T-helper 2 cell treated with Interferon-gamma antibody and Interleukin-4, amounts not matched to agents 5 μg/mL and 100 μg/mL, for 36 hours (primary cell): ENCODE measurements at regions not wholly inside any gene's neighbourhood (a gene's known extent, or its start where the extent isn't known, plus 50 kb on each side); places are given as distances from the start of the nearest gene placed in this dataset.

ENCODE experiments used
- DNase-seq: peaks from one replicate; pipeline ENCODE4 v3.0.0; 2021; ENCODE audit warnings: low spot score
- H3K27ac Mint-ChIP-seq: one replicate; pipeline ENCODE4 v1.8.0; 2021; ENCODE audit warnings: mild to moderate bottlenecking, mixed read lengths
- H3K27me3 Mint-ChIP-seq: one replicate; pipeline ENCODE4 v1.8.0; 2021; ENCODE audit warnings: low read depth, mixed read lengths
- H3K36me3 Mint-ChIP-seq: one replicate; pipeline ENCODE4 v1.8.0; 2021; ENCODE audit warnings: low read depth, mixed read lengths
- H3K4me1 Mint-ChIP-seq: one replicate; pipeline ENCODE4 v1.8.0; 2021; ENCODE audit warnings: low read depth, mixed read lengths
- H3K4me3 Mint-ChIP-seq: one replicate; pipeline ENCODE4 v1.8.0; 2022; ENCODE audit warnings: mild to moderate bottlenecking, moderate library complexity, mixed read lengths
- H3K9me3 Mint-ChIP-seq: one replicate; pipeline ENCODE4 v1.8.0; 2021; ENCODE audit warnings: mixed read lengths

DNA sequence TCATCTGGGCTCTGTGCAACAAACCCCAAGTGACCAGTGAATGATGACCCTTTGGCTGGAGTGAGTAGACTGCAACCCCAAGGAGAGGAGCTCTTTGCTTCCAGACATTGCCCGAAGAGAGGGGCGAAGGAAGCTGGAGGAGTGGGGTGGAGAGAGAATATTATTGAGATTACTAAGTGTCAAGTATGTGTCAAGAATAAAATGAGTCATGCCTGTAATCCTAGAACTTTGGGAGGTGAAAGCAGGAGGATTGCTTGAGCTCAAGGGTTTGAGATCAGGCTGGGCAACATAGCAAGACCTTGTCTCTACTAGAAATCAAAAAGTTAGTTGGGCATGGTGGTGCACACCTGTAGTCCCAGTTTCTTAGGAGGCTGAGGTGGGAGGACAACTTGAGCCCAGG, 142.0 kb upstream of the CCL2 start:
- DNase-seq, result no peak
- H3K4me3 Mint-ChIP-seq, result no peak overlapping the region
- no peak overlapping the region for H3K27ac Mint-ChIP-seq
- H3K4me1 Mint-ChIP-seq, result no peaks in the 10 kb centered on the region
- H3K27me3 Mint-ChIP-seq, result peaks cover 2% of the 10 kb centered on the region
- no peaks in the 10 kb centered on the region for H3K36me3 Mint-ChIP-seq
- no peaks in the 10 kb centered on the region for H3K9me3 Mint-ChIP-seq

GRCh38 chr17:34114174-34114573, 140.9 kb upstream of the CCL2 start:
- no peak overlapping the region for H3K4me3 Mint-ChIP-seq
- no peaks in the 10 kb centered on the region for H3K36me3 Mint-ChIP-seq
- peaks cover 2% of the 10 kb centered on the region for H3K27me3 Mint-ChIP-seq
- H3K9me3 Mint-ChIP-seq, result no peaks in the 10 kb centered on the region
- no peaks in the 10 kb centered on the region for H3K4me1 Mint-ChIP-seq
- H3K27ac Mint-ChIP-seq, result no peak overlapping the region
- no peak for DNase-seq

DNA sequence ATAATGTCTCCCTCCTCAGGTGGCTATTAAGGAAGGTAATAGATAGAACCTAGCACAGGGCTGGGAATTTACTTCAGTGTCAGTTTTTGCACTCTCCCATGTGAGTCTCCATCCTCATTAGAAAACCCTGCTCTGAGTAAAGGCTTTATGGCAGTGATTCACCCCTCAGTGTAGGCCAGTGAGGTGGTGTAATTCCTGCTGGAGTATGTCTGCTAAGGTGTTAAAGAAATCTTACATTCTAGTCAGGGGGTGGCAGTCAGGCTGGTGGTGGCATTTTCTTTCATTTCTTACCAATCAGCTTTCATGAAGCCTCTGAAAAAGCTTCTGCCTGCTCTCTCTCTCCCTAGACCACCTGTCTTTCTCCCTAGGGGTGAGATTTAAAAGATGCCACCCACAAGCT, 138.8 kb upstream of the CCL2 start:
- Mint-ChIP-seq H3K27ac (no peak overlapping the region), H3K4me3 (no peak overlapping the region), H3K27me3 (peaks cover 2% of the 10 kb centered on the region), H3K36me3 (no peaks in the 10 kb centered on the region), H3K4me1 (no peaks in the 10 kb centered on the region), H3K9me3 (no peaks in the 10 kb centered on the region)
- no peak for DNase-seq

DNA sequence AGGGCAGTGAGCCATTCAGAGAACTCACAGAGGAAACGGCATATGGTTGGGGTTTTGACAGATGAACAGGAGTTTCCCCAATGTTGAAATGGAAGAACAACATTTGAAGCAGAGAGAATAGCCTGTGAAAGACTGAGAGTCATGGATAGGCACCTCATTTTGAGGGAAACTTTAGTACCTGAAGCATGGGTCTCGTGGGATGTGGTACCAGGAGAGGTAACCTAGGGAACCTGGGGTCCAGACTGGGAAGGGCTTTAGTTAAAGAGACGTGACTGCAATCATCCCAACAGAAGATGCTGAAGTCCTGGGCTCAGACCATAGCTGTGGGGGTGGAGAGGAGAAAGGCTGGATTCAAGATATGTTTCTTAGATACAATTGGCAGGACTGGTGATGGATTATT, 137.8 kb upstream of the CCL2 start:
- no peaks in the 10 kb centered on the region for H3K4me1 Mint-ChIP-seq
- DNase-seq, result no peak
- no peak overlapping the region for H3K27ac Mint-ChIP-seq
- no peaks in the 10 kb centered on the region for H3K9me3 Mint-ChIP-seq
- no peak overlapping the region for H3K4me3 Mint-ChIP-seq
- no peaks in the 10 kb centered on the region for H3K36me3 Mint-ChIP-seq
- H3K27me3 Mint-ChIP-seq, result peaks cover 2% of the 10 kb centered on the region

GRCh38 chr17:34117811-34118210, 137.3 kb upstream of the CCL2 start:
- H3K36me3 Mint-ChIP-seq, result no peaks in the 10 kb centered on the region
- H3K4me1 Mint-ChIP-seq, result no peaks in the 10 kb centered on the region
- no peak for DNase-seq
- H3K27ac Mint-ChIP-seq, result no peak overlapping the region
- H3K27me3 Mint-ChIP-seq, result peaks cover 2% of the 10 kb centered on the region
- H3K9me3 Mint-ChIP-seq, result no peaks in the 10 kb centered on the region
- H3K4me3 Mint-ChIP-seq, result no peak overlapping the region

GRCh38 chr17:34118564-34118963, 136.5 kb upstream of the CCL2 start:
- Mint-ChIP-seq H3K9me3 (no peaks in the 10 kb centered on the region), H3K4me3 (no peak overlapping the region), H3K27me3 (peaks cover 2% of the 10 kb centered on the region), H3K36me3 (no peaks in the 10 kb centered on the region), H3K4me1 (no peaks in the 10 kb centered on the region), H3K27ac (no peak overlapping the region)
- DNase-seq, result no peak

- DNase-seq, result no peak
- H3K27ac Mint-ChIP-seq, result no peak overlapping the region
- no peaks in the 10 kb centered on the region for H3K36me3 Mint-ChIP-seq
- H3K27me3 Mint-ChIP-seq, result no peaks in the 10 kb centered on the region
- H3K4me3 Mint-ChIP-seq, result no peak overlapping the region
- no peaks in the 10 kb centered on the region for H3K4me1 Mint-ChIP-seq
- no peaks in the 10 kb centered on the region for H3K9me3 Mint-ChIP-seq
Measured at GRCh38 chr17:34121311-34121710, 133.8 kb upstream of the CCL2 start.

GRCh38 chr17:34122515-34122914, 132.6 kb upstream of the CCL2 start:
- Mint-ChIP-seq H3K27ac (no peak overlapping the region), H3K9me3 (no peaks in the 10 kb centered on the region), H3K36me3 (no peaks in the 10 kb centered on the region), H3K4me3 (no peak overlapping the region), H3K27me3 (no peaks in the 10 kb centered on the region), H3K4me1 (no peaks in the 10 kb centered on the region)
- no peak for DNase-seq

- Mint-ChIP-seq H3K4me3 (no peak overlapping the region), H3K27ac (no peak overlapping the region), H3K9me3 (no peaks in the 10 kb centered on the region), H3K27me3 (no peaks in the 10 kb centered on the region), H3K36me3 (no peaks in the 10 kb centered on the region), H3K4me1 (no peaks in the 10 kb centered on the region)
- DNase-seq, result no peak
Measured at GRCh38 chr17:34125010-34125409, 130.1 kb upstream of the CCL2 start.

- Mint-ChIP-seq H3K27me3 (no peaks in the 10 kb centered on the region), H3K36me3 (no peaks in the 10 kb centered on the region), H3K9me3 (no peaks in the 10 kb centered on the region), H3K27ac (no peak overlapping the region), H3K4me1 (no peaks in the 10 kb centered on the region), H3K4me3 (no peak overlapping the region)
- no peak for DNase-seq
Measured at GRCh38 chr17:34125921-34126320, 129.2 kb upstream of the CCL2 start.

GRCh38 chr17:34126496-34126895, 128.6 kb upstream of the CCL2 start:
- H3K27me3 Mint-ChIP-seq, result no peaks in the 10 kb centered on the region
- H3K4me1 Mint-ChIP-seq, result no peaks in the 10 kb centered on the region
- no peak overlapping the region for H3K27ac Mint-ChIP-seq
- DNase-seq, result no peak
- no peaks in the 10 kb centered on the region for H3K9me3 Mint-ChIP-seq
- no peak overlapping the region for H3K4me3 Mint-ChIP-seq
- H3K36me3 Mint-ChIP-seq, result no peaks in the 10 kb centered on the region

- no peaks in the 10 kb centered on the region for H3K36me3 Mint-ChIP-seq
Measured at GRCh38 chr17:34126965-34127364, 128.1 kb upstream of the CCL2 start.

DNA sequence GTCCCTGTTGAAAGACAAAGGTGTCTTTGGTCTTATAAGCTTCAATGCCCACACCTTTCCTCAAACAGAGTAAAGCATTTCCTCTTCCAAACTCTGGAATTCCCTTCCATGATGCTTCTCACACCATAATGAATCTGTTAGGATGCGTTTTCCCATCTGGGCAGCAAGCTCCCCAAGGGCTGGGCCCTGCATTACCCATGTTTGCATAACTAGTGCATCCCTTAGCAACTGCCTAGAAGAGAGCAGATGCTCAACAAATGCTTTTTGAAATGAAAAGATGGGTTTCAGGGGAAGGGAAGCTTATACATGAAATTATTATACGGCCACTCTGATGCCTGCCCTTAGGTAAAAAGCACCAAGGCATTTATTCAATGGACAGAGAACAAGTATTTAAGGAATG, 124.5 kb upstream of the CCL2 start:
- H3K9me3 Mint-ChIP-seq, result no peaks in the 10 kb centered on the region
- H3K36me3 Mint-ChIP-seq, result no peaks in the 10 kb centered on the region
- H3K4me1 Mint-ChIP-seq, result no peaks in the 10 kb centered on the region
- peaks cover 2% of the 10 kb centered on the region for H3K27me3 Mint-ChIP-seq
- H3K4me3 Mint-ChIP-seq, result no peak overlapping the region
- H3K27ac Mint-ChIP-seq, result no peak overlapping the region
- DNase-seq, result no peak

More at GRCh38 chr17:34126965-34127364, 128.1 kb upstream of the CCL2 start:
- no peak for DNase-seq
- no peaks in the 10 kb centered on the region for H3K4me1 Mint-ChIP-seq
- no peaks in the 10 kb centered on the region for H3K9me3 Mint-ChIP-seq
- H3K27ac Mint-ChIP-seq, result no peak overlapping the region
- H3K27me3 Mint-ChIP-seq, result no peaks in the 10 kb centered on the region
- H3K4me3 Mint-ChIP-seq, result no peak overlapping the region

DNA sequence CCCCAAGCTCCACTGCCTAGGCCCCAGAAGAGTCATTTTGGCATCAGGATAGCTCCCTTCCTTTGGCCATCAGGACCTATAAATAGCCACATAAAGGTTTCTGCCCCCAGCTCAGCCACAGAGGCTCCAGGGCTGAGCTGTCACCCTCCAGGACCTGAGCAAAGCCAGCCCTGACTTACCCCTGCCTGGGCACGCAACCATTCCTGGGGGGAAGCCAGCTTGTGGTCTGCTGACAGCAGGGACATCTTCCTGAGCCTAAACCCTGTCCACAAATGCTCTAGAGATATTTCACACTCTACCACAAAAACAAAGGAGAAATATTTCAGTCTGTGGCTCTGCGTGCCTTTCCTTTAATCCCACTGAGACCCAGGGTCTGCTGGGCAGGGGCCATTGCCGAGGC, 123.7 kb upstream of the CCL2 start:
- Mint-ChIP-seq H3K9me3 (no peaks in the 10 kb centered on the region), H3K4me3 (no peak overlapping the region), H3K27ac (no peak overlapping the region), H3K4me1 (no peaks in the 10 kb centered on the region), H3K36me3 (no peaks in the 10 kb centered on the region), H3K27me3 (peaks cover 2% of the 10 kb centered on the region)
- no peak for DNase-seq

GRCh38 chr17:34133350-34133749, 121.7 kb upstream of the CCL2 start:
- DNase-seq, result no peak
- Mint-ChIP-seq H3K27ac (no peak overlapping the region), H3K4me1 (no peaks in the 10 kb centered on the region), H3K27me3 (peaks cover 8% of the 10 kb centered on the region), H3K9me3 (no peaks in the 10 kb centered on the region), H3K4me3 (no peak overlapping the region), H3K36me3 (no peaks in the 10 kb centered on the region)
